ENCODE measurements at regions not wholly inside any gene's neighbourhood (a gene's known extent, or its start where the extent isn't known, plus 50 kb on each side); places are given as distances from the start of the nearest gene placed in this dataset.

DNA sequence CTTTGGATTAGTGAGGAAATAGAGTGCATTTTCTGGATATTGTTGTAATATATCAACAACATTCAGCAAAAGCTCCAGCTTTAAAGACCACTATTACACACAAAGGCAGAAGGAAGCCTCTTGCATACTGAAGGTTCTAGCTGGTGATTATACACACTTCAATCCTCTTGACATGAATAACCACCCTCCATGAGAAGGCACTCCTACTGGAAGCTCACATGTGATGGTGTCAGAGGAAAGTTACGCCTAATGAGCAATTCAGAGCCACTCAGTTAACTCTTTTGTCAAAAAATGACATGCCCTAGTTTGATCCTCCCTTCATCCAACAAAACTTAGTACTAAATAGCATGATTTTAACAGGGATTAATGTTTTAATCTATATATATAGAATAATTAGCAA lies 124.6 kb upstream of the LYSMD4 start:
- H3K27ac Mint-ChIP-seq, result no peak overlapping the region
- no peaks in the 10 kb centered on the region for H3K4me1 Mint-ChIP-seq
- H3K9me3 Mint-ChIP-seq, result no peaks in the 10 kb centered on the region
- TF ChIP-seq, protein P1, sequence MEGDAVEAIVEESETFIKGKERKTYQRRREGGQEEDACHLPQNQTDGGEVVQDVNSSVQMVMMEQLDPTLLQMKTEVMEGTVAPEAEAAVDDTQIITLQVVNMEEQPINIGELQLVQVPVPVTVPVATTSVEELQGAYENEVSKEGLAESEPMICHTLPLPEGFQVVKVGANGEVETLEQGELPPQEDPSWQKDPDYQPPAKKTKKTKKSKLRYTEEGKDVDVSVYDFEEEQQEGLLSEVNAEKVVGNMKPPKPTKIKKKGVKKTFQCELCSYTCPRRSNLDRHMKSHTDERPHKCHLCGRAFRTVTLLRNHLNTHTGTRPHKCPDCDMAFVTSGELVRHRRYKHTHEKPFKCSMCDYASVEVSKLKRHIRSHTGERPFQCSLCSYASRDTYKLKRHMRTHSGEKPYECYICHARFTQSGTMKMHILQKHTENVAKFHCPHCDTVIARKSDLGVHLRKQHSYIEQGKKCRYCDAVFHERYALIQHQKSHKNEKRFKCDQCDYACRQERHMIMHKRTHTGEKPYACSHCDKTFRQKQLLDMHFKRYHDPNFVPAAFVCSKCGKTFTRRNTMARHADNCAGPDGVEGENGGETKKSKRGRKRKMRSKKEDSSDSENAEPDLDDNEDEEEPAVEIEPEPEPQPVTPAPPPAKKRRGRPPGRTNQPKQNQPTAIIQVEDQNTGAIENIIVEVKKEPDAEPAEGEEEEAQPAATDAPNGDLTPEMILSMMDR (IDR thresholded peaks at IDR 0.05; ENCODE audit: unreplicated experiment), result no peak
- H3K27me3 Mint-ChIP-seq (ENCODE audit: low read depth), result peaks cover 1% of the 10 kb centered on the region
- peaks cover 3% of the 10 kb centered on the region for H3K36me3 Mint-ChIP-seq
- H3K4me3 Mint-ChIP-seq, result no peak overlapping the region
- no peak for DNase-seq (ENCODE audit: low spot score in 2 of 2, unreplicated experiment in 2 of 2)

DNA sequence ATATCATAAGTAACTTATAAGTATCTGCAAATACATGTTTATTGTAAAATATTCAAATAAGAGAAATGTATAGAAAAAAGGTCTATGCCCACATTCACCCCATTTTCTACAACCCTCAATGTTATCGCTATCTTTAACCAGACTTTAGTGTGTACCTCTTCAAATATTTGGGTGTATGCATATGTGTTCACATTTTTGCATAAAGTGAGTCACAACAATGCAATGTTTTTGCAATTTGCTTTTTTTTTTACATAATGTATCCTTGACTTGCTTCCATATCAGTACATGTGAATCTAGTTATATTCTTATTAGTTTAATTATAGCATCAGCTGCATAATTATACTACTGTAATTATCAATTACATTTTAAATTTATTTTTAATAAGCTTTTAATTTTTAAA lies 117.3 kb upstream of the LYSMD4 start:
- no peak overlapping the region for H3K27ac Mint-ChIP-seq
- no peaks in the 10 kb centered on the region for H3K9me3 Mint-ChIP-seq
- TF ChIP-seq, protein P1 (IDR thresholded peaks at IDR 0.05; ENCODE audit: unreplicated experiment), result no peak
- H3K4me3 Mint-ChIP-seq, result no peak overlapping the region
- DNase-seq (ENCODE audit: low spot score in 2 of 2, unreplicated experiment in 2 of 2), result no peak
- peaks cover 3% of the 10 kb centered on the region for H3K36me3 Mint-ChIP-seq
- no peaks in the 10 kb centered on the region for H3K4me1 Mint-ChIP-seq
- no peaks in the 10 kb centered on the region for H3K27me3 Mint-ChIP-seq (ENCODE audit: low read depth)

DNA sequence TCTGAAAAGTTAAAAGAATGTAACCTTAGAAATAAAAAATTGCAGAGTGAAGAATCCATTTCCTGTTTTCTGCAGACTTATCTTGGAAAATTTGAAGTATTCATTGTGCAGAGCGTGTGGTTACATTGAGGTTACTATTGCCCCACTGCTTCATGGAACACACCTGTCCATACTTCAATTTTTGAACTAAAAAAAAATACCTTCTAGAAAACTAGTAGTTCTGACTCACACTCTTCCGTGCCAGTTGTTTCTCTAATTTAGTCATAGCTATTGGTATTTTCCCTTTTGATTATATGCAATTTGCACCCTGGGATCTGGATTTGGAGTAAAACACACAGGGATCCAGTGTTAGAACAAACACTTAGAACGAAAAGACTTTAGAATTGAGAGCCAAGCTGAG lies 111.8 kb upstream of the LYSMD4 start:
- peaks cover 2% of the 10 kb centered on the region for H3K4me1 Mint-ChIP-seq
- no peak for DNase-seq (ENCODE audit: low spot score in 2 of 2, unreplicated experiment in 2 of 2)
- H3K27ac Mint-ChIP-seq, result no peak overlapping the region
- no peak overlapping the region for H3K4me3 Mint-ChIP-seq
- no peaks in the 10 kb centered on the region for H3K9me3 Mint-ChIP-seq
- TF ChIP-seq, protein P1 (IDR thresholded peaks at IDR 0.05; ENCODE audit: unreplicated experiment), result no peak
- H3K27me3 Mint-ChIP-seq (ENCODE audit: low read depth), result no peaks in the 10 kb centered on the region
- no peaks in the 10 kb centered on the region for H3K36me3 Mint-ChIP-seq

DNA sequence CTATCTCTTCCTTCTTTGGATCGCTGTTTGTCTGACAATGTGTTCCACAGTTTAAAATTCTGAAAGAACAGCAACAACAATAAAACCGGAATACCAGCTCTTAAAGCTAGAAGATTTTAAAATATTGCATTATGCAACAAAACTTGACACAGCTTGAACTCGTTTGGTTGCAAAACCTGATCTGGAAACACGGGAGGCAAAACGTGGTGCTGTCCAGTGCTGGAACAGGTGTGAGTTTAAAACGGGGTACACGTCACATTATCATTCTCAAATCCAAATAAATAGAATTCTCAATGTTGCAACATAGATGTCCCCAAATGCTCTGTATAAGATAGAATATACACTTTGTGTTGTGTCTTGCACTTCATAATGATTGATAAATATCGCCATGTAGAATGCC lies 110.9 kb upstream of the LYSMD4 start:
- no peak for DNase-seq (ENCODE audit: low spot score in 2 of 2, unreplicated experiment in 2 of 2)
- peaks cover 8% of the 10 kb centered on the region for H3K4me1 Mint-ChIP-seq
- no peak overlapping the region for H3K27ac Mint-ChIP-seq
- no peaks in the 10 kb centered on the region for H3K9me3 Mint-ChIP-seq
- H3K27me3 Mint-ChIP-seq (ENCODE audit: low read depth), result no peaks in the 10 kb centered on the region
- no peak overlapping the region for H3K4me3 Mint-ChIP-seq
- TF ChIP-seq, protein P1 (IDR thresholded peaks at IDR 0.05; ENCODE audit: unreplicated experiment), result no peak
- no peaks in the 10 kb centered on the region for H3K36me3 Mint-ChIP-seq

DNA sequence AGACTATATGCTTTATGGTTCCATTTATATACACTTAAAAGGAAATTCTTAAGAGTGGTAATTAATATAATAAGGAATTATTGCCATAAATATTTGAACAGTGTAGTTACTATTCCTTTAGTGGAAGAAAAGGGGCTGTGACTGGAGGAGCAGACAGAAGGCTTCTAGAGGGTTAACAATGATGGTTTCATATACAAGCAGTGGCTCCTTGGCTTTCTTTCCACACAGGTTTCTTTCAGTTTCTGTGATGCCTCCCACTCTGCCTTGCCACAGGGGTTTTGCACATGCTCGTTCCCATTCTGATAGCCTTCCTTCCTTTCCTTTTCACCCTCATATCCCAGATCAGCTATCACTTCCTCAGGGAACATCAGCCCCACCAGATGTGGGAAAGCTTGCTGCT lies 108.8 kb upstream of the LYSMD4 start:
- Mint-ChIP-seq H3K27me3 (ENCODE audit: low read depth) (no peaks in the 10 kb centered on the region), H3K36me3 (peaks cover 5% of the 10 kb centered on the region), H3K27ac (no peak overlapping the region), H3K4me3 (no peak overlapping the region), H3K9me3 (no peaks in the 10 kb centered on the region), H3K4me1 (peaks cover 8% of the 10 kb centered on the region)
- DNase-seq (ENCODE audit: low spot score in 2 of 2, unreplicated experiment in 2 of 2), result no peak
- TF ChIP-seq, protein P1 (IDR thresholded peaks at IDR 0.05; ENCODE audit: unreplicated experiment), result no peak

DNA sequence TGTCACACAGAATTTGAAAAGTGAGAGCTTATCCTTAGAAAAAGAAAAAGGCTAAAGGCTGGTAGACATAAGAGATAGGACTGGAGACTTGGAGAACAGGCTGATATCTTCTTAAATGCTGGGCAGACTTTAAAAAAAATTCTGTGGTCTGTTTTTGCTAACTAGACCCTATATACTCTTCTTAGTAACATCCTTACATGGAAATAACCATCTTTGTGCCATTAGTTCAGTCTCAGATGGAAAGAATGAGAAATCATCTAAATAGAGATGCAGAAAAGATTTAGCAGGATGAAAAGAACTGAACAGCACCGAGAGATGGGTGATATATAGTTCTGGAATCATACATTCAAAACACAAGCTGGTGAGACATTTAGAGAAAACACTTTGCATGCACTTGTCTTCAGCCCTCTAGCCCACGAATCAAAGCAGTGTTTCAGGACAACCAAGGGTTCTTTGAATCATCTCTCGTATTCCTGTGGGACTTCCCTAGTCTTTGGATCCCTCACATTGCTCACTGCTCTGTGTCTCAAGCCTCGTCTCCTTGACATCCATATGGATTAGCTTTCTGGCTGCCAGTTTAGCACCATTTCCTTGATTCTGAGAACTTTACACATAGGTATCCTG lies 93.0 kb upstream of the LYSMD4 start:
- DNase-seq (ENCODE audit: low spot score in 2 of 2, unreplicated experiment in 2 of 2), result no peak
- no peak overlapping the region for H3K27ac Mint-ChIP-seq
- H3K4me3 Mint-ChIP-seq, result no peak overlapping the region
- H3K27me3 Mint-ChIP-seq (ENCODE audit: low read depth), result no peaks in the 10 kb centered on the region
- peaks cover 15% of the 10 kb centered on the region for H3K9me3 Mint-ChIP-seq
- no peaks in the 10 kb centered on the region for H3K4me1 Mint-ChIP-seq
- TF ChIP-seq, protein P1 (IDR thresholded peaks at IDR 0.05; ENCODE audit: unreplicated experiment), result no peak
- H3K36me3 Mint-ChIP-seq, result peaks cover 19% of the 10 kb centered on the region
